GM19025 (cell line): ENCODE measurements at regions not wholly inside any gene's neighbourhood (a gene's known extent, or its start where the extent isn't known, plus 50 kb on each side); places are given as distances from the start of the nearest gene placed in this dataset.

Experiments
- ATAC-seq: cut with Tn5 transposase; IDR thresholded peaks from one replicate; pipeline ENCODE4 v1.9.1; 2021; ENCODE audit warnings: mild to moderate bottlenecking, low read depth, moderate library complexity; ENCODE audit not compliant: unreplicated experiment

- ATAC-seq: no peak
Measured at GRCh38 chr13:78430166-78430791, 173.1 kb downstream of the POU4F1 start.

- no peak for ATAC-seq
Measured at GRCh38 chr13:78428646-78429045, 174.7 kb downstream of the POU4F1 start.

GRCh38 chr13:78426183-78426582 is 177.2 kb downstream of the POU4F1 start:
- ATAC-seq: no peak

- ATAC-seq: peak; percentile 99
Measured at GRCh38 chr13:78420814-78421213, 182.5 kb downstream of the POU4F1 start.

GRCh38 chr13:78413887-78414553 is 189.3 kb downstream of the POU4F1 start:
- no peak for ATAC-seq

- no peak for ATAC-seq
Measured at GRCh38 chr13:78410847-78411246, 192.5 kb downstream of the POU4F1 start.

- no peak for ATAC-seq
Measured at GRCh38 chr13:78410164-78410563, 193.2 kb downstream of the POU4F1 start.

GRCh38 chr13:78409172-78409571 is 194.2 kb downstream of the POU4F1 start:
- ATAC-seq: peak; percentile 62

- no peak for ATAC-seq
Measured at GRCh38 chr13:78404846-78405360, 198.4 kb downstream of the POU4F1 start.

- ATAC-seq: no peak
Measured at GRCh38 chr13:78402708-78403400, 200.5 kb downstream of the POU4F1 start.

- ATAC-seq: no peak
Measured at GRCh38 chr13:78401873-78402707, 201.3 kb downstream of the POU4F1 start.

- peak; percentile 94 for ATAC-seq
Measured at GRCh38 chr13:78398743-78399410, 204.5 kb downstream of the POU4F1 start.

- no peak for ATAC-seq
Measured at GRCh38 chr13:78393286-78394142, 209.8 kb downstream of the POU4F1 start.

- ATAC-seq: no peak
Measured at GRCh38 chr13:78383899-78384298, 219.5 kb downstream of the POU4F1 start.

- no peak for ATAC-seq
Measured at GRCh38 chr13:78383071-78383484, 220.3 kb downstream of the POU4F1 start.

- no peak for ATAC-seq
Measured at GRCh38 chr13:78382491-78382890, 220.9 kb downstream of the POU4F1 start.

- no peak for ATAC-seq
Measured at GRCh38 chr13:78376822-78377221, 226.5 kb downstream of the POU4F1 start.

- ATAC-seq: no peak
Measured at GRCh38 chr13:78376033-78376432, 227.3 kb downstream of the POU4F1 start.

GRCh38 chr13:78372581-78372980 is 230.8 kb downstream of the POU4F1 start:
- ATAC-seq: no peak
